Activated CD4-positive, alpha-beta T cell treated with anti-CD3 and anti-CD28 coated beads, Interleukin-2, amount 50 U/mL, for 16 hours (primary cell): ENCODE measurements at regions not wholly inside any gene's neighbourhood (a gene's known extent, or its start where the extent isn't known, plus 50 kb on each side); places are given as distances from the start of the nearest gene placed in this dataset.

Experiments
- DNase-seq: peaks from one replicate; pipeline ENCODE4 v3.0.0-alpha.2; 2020

DNA sequence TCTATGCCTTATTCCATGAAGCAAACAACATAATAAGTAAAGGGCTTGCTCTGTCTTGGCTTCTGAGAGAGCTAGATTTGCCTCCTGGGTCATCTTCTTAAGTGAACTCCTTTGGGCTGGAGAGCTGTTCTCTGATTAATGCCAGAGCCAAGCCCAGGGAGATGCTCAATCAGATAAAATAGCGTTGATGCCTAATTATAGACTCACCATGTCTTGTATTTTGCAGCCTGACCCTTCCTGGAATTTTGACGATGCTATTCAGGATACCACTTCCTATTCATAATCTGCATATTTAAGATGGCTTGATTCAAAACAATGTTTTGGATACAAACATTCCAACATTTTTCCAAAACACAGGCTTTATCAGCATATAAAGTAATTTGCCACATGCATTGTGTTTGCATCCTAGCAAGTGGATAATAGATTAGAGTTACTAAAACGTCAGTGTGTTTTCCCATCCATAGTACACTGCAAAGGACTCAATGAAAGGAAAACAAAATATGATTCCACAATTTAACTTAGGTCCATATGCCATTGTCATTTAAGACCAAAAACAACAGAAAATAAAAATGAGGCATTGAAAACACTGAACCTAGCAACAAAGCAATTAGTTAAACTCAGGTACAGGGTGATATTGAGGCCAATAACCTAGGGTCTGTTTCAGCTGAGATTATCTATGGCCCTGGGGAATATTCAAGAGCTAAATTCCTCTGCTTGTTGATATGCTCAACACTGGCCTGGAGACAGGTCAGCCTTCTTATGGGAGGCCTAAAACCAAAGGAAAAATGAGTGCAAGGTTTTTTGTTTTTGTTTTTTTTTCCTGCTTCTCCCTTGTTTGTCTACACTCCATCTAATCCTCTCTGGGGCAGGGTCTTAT, 184.2 kb upstream of the FOXN3 start:
- no peak for DNase-seq

DNA sequence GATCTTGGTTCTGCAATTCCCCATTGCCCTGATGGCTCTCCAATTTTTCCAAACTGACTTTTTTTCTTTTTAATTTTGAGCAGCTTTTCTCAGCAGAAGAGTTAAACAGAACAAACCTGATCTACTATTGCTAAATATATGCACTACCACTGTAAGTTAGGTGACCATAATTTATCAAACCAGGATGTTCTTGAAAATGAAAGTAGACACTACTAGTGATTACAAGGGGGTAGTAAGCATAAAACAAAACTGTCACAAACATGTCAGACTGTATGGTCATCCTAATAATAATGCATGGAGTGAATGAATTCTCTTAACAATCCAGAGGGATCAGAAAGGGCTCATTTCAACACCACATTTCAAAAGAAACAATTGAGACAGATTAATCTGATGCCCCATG, 183.0 kb upstream of the FOXN3 start:
- no peak for DNase-seq

DNA sequence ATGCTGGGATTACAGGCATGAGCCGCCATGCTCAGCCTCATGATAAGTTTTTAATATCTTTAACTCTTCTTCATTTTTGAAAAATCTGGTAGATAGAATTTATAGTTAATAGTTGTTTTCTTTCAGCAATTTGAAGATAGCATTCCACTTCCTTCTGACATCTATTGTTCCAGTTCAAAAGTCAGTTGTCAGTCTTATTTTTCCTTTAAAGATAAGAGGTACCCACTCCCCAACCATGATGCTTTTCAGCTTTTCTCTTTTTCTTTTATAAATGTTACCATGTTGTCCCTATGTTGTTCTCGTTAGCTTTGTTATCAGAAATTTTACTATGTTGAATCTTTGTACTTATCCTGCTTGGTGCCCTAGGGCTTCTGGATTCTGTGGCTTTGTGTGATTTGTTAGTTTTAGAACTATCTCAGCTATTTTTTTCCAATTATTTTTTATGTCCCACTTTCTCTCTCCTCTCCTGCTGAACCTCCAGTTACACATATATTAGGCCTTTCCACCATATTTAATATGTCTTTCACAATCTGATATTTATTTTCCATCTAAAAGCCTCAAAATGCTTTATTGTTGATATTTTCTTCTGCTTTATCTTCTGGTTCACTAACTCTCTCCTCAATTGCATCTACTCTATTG, 181.6 kb upstream of the FOXN3 start:
- DNase-seq: no peak

DNA sequence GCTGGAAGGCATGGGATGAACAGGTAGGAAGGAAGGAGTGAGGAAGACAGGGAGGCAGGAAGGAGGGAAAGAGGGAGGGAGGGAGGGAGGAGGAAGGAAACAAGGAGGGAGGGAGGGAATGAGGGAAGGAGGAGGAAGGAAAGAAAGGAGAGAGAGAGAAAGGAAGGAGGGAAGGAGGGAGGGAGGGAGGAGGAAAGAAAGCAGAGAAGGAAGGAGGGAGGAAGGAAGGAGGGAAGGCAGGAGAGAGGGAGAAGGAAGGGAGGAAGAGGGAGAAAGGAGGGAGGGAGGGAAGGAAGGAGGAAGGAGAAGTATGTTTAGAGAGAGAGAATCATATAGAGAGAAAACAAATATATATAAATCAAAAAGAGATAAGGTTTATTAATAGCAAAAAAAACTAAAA, 175.9 kb upstream of the FOXN3 start:
- no peak for DNase-seq

DNA sequence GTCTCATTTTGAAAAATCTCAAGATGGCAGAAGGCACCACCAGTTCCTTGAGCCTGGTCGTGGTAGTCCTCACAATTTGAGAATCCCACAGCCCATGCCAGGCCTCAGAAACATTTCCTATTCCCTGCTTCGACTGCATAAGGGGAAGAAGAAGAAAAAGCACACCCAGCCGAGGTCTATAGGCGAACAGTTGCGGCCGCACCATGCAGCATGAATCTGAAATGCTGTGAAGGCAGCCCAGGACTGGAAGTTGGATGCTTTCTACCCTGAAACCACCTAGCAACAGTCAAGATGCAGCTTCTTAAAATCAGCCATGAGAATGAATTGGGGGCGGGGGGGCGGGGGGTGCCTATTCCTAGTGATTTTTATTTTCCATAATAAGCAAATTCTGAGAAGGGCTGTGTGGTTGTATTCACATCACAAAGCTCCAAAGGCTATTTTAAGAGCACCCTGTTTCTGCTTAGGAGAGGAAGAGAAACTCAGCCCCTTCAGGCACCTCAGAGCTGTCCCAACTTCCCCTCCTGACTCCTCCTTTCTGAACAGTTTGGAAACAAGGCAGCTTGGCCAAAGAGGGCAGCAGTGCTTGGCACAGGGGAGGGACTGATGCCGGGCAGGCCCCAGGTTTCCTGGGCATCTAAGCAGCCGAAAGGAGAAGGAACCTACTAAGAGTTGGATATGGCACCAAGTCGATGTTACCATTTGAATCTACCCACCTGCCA, 172.5 kb upstream of the FOXN3 start:
- DNase-seq: no peak

DNA sequence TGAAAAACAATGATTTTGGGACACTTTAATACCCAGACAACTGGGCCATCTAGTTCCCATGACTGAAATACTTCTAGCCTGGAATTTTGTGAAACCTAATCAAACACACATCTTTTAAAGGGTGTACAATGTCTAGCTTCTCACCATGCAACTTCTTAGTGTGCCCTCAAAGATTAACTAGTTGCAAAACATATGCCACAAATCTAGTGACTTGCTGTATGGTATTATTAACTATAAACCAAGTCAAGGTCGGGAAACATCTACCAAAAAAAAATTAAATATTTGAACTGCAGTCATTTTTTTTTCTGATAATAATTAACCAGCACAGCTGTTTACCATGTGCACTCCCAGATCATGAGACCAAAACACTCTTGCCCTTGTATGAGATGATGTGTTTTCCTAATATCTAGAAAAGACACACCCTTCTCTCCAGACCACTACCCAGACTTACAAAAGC, 171.8 kb upstream of the FOXN3 start:
- no peak for DNase-seq

DNA sequence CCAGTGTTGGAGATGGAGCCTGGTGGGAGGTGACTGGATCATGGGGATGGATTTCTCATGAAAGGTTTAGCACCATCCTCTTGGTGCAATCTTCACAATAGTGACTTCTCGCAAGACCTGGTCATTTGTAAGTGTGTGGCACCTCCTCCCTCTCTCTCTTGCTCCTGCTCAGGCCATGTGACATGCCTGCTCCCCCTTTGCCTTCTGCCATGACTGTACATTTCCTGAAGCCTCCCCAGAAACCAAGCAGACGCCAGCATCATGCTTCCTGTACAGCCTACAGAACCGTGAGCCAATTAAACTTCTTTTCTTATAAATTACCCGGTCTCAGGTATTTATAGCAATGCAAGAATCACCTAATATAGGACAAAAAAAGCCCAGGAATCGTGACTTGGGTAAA, 171.0 kb upstream of the FOXN3 start:
- no peak for DNase-seq

DNA sequence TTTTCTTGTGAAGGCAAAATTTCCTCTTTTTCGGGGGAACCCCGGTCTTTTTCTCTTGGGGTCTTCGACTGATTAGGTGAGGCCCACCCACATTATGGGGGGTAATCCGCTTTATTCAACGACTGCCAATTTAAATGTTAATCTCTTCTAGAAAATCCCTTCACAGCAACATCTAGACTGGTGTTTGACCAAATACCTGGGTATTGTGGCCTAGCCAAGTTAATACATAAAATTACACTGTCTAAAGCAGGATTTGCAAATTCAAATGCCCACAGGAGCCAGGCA, 170.0 kb upstream of the FOXN3 start:
- DNase-seq: no peak

DNA sequence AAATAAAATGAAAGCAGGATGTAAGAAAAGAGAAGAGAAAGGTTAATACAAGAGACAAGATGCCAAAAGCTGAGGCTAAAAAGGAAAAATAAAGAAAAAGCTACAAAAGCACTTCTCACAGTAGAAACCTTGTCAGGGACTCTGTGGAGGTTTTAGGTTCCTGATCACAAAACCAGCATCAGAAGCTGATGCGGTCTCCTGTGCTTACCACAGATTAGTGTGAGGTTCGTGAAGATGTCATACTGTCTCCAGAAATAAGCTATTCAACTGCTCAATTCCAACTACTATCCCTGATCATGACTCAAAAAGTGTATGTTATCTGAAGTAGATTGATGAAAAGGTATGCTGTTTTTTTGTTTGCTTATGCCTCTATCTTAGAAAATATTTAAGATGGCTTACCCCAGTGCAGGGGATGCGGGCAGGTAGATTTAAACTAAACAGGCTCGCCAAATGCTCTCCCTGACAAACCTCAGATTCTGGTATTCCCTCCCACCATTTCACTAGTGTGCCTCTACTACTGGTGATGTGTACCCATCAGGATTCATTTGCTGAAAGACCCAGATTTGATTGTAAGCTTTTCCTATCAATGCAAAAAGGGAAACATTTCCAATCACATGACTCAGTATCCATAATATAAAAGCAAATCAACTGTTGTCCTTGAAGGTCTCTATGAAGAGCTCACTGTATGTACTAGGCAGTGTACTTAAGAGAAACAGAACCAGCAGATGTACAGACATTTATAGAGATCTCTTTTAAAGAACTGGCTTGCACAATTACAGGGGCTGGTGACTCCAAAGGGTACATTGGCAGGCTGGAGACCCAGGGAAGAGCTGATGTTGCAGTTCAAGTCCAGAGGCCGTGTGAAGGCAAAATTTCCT, 169.5 kb upstream of the FOXN3 start:
- DNase-seq: no peak

DNA sequence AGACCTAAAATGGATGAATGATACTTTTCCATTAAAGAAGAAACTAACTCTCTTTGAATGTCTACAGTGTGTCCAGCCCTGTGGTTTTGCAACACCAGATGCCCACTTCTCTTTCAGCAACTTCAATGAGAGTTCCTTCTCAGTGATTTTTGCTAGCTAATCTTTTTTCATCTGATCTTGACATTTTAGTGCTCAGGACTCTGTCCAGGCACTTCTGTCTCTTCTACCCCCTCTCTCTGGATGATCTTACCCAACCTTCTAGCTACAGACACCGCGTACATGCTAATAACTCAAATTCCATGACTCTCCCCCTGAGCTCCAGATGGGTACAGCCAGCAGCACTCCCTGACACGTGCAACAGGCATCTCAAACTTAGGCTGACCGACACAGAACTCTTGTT, 161.1 kb upstream of the FOXN3 start:
- no peak for DNase-seq

DNA sequence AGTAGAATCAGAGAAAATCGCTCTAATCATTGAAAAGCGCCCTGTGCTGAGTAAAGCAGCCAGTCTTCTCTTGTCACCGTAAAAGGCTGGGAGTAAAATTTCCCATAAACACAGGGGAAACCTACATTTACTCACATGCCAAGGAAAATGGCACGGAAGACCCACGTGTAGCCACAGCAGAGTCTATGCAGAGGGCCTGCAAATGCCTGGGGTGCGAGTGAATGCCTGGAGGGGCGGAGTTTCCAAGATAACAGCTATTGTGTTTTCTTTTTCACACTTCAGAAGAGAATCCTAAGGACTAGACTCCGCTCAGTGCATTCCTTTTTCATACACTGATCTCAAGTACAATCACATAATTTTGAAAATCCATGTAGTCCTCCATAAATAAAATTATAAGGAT, 159.9 kb upstream of the FOXN3 start:
- no peak for DNase-seq

DNA sequence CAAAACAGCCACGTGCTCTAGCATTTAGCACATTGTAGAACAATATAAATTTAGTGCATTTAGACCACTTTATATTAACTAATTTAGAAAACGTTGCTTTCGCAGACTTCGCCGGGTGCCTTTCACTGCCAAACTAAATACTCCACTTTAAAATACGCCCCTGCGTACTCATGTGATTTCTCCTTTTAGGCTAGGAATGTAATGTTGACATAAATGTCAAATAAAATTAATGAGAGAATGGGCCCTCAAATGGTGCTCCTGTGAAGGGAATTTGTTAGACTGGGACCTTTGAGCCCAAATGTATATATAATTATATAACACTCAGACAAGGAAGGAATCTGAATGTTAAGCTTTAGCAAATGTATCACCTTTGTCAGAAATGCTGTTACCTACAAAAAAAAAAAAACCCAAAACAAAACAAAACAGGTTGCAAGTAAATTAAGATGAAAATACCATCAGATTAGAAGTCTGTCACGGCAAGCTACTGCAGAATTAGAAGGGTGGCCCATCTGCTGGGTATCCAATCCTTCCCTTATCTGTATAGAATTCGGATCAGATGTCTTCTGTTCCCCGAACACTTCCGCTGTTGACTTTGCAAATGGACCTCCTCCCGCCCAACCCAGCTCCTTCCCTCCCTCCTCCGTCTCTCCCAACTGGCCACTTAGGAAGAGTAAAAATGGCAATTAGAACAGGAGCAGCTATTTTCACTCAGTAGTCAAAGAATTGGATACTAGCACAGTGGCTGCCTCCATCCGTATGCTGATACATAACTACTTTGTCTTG, 159.3 kb upstream of the FOXN3 start:
- no peak for DNase-seq

DNA sequence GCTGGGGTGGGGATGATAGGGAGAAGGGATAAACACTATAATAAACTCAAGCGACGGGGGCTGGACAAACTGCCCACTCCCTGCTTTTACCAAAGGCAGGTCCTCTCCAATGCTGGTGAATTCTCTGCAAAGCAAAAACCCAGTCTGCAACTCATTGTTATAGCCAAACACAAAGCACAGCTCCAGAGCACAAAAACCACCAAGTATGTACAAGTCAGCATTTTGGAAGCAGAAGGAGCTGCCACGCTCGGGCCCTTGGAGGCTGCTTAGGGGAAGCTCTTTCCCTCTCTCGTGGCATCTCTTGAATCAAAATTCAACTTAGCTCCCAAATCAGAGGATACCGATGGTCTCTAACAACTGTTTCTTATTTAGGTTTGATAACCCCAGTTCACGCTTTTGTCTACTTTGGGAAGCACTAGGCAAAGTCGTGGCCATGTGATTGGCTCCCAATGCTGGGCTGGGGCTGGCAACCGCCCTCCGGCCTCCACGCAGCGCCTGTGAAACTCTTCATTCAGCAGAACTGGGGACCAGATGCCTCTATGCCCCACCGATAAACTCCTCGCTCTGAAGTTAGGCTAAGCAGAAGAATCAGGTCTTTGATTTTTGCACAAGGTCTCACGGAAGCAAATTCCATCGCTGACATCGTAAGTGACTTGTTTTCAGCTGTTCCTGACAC, 158.5 kb upstream of the FOXN3 start:
- no peak for DNase-seq

DNA sequence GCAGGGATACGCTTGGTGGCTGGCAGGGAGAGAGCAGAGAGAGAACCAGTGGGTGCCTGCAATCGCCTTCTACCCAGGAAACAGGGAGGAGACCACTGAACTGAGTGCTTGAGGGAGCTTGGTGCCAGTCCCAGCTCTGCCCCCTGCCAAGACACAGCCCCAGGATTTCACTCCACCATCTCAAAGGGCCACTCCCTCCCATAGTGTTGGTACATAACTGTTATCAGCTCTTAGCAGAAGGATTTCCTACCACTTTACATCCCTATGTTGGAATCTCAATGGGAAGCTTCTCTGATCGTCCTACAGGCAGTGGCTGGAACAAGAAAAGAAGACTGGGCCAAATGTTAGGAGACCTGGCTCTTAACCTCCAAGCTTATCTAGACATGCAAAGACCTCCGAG, 157.4 kb upstream of the FOXN3 start:
- no peak for DNase-seq

DNA sequence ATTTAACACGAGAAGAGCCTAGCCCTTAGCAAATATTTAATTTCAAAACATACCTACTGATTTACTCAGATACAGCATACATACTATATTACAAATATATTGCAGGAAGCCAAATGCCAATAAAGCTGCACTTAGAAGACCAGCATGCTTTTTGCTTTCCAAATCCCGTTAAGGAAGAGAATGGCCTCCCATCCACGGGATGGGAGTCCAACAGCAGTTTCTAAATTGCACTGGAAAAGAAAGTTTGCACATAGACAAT, 156.3 kb upstream of the FOXN3 start:
- DNase-seq: no peak

DNA sequence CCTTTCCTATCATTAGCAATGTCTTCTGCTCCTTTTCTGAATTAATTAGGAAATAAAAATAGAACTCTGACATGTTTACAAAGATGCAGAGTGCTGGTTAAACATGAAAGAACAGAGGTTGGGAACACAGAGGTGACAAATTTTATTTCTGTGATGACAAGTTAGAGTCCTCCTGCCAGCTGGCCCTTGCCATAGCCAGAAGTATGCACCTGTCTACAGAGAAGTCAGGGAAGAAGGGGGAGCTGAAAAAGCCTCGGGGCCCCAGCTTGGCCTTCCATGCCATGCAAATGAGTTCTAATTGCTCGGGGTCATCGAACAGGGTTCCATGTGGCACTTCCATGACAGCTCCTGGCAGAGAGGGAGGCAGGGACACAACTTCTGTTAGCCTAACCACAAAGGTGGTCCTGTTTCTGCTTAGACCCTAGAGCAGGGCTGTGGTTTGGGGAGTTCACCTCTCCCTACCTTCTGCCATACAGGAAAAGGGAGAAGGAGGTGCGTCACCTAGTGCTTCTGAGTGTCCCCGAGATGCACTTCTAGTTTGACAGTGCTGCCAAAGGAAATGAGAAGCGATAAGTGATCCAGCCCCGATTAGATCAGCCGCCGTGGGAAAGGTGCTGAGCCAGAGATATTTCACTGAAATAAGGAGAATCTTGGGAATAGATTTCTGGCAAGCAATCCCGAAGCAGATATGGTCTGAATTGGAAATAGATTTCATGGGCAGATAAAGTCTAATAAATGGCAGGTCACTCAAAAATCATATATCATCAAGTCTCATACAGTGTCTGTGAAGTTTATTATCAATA, 155.8 kb upstream of the FOXN3 start:
- DNase-seq: no peak

DNA sequence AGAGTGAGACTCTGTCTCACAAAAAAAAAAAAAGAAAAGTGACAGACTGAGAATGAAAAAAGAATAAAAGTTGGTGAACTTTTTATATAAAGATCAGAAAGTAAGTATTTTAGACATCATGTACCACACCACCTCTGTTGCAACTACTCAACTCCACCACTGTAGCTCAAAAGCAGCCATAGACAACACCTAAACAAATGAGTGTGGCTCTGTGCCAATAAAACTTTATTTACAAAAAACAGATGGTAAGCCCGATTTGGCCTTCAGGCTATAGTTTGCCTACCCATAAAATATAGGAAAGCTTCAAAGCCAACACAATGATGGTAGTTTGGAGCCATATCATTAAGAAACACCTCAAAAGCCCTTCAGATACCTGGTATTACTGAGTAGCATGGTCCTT, 154.5 kb upstream of the FOXN3 start:
- DNase-seq: no peak

DNA sequence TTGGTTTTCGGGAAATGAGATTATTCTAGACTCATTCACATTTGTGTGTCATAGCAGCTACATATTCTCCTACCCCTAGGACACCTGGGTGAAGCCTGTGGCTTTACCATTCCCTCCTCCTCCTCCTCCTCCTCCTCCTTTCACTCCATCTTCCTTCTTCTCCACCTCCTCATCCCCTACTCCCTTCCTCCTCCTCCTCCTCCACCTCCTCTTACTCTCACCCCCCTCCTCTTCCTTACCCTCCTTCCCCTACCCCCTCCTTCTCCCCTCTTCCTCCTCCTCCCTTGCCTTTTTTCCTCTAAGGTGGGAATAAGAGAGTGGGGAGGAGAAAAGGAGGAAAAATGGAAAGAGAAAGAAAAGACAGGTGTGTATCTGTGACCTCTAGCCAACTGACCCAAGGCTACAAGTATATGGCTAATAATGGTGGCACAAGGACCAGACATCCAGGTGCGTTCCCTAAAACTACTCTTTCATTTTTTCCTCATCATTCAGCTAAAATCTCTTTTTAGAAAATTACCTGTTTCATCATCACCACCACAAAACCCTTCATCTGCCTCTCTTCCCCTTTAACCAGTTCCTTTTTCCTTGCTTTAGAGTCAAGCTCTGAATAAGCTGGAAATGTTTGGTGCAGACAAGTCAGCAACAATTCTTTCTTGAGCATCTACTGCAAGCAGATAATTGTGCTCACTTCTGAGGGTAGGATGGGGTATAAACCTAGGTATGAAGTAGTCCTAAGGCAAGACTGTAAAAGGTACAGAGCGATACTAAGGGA, 149.8 kb upstream of the FOXN3 start:
- DNase-seq: no peak

DNA sequence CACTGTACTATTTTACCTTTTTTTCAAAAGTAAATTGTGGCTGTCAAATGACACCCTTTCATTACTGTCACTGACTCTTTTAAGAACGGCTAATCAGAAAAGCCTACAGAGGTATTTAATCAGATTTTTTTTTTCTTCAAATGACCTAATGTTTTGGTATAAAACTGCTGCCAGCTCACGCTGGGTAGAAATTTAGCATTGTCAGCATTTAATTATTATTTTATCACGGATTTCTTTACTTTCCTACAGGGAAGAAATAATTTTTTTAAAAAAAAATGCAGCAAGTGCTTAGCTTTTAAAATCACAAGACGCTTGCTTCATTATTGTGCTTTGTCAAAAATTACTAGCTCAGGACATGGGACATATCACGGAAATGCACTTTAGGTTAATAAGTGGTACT, 149.1 kb upstream of the FOXN3 start:
- DNase-seq: no peak

DNA sequence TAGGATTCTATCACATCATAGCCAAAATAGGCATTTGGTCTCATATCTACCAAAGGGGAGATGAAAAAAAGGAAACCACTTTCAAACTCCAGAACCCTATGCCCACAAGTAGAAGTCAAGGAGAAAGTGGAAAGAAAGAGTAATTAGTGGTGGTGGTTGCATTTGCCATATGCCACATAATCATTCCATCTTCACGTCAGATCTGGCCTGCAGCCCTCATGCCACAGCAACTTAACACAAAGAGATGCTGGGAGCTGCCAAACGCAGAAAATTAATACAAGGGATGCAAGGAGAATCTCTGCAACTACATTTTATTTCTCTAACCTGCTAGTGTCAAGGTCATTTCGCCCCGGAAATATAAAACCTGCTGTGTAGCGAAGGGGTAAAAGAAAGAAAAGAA, 148.6 kb upstream of the FOXN3 start:
- DNase-seq: no peak
